Activated CD4-positive, alpha-beta T cell treated with anti-CD3 and anti-CD28 coated beads for 24 hours (primary cell): ENCODE measurements at regions not wholly inside any gene's neighbourhood (a gene's known extent, or its start where the extent isn't known, plus 50 kb on each side); places are given as distances from the start of the nearest gene placed in this dataset.

Source experiments
- DNase-seq, 2 donors: peaks; one replicate each; pipeline ENCODE4 v3.0.0-alpha.2; 2020; ENCODE audit warnings: low read depth in 2 of 2

GRCh38 chrX:134173541-134174272 is 63.3 kb upstream of the CCDC160 start:
- DNase-seq = no peak

- no peak for DNase-seq
Observed at GRCh38 chrX:134174273-134174660, 62.7 kb upstream of the CCDC160 start.

- DNase-seq = no peak
Observed at GRCh38 chrX:134174859-134175258, 62.1 kb upstream of the CCDC160 start.

GRCh38 chrX:134177527-134177926 is 59.5 kb upstream of the CCDC160 start:
- DNase-seq = no peak

- DNase-seq = no peak
Observed at GRCh38 chrX:134180601-134181274, 56.2 kb upstream of the CCDC160 start.

GRCh38 chrX:134181275-134181660 is 55.7 kb upstream of the CCDC160 start:
- DNase-seq = no peak

- no peak for DNase-seq
Observed at GRCh38 chrX:134183665-134184064, 53.3 kb upstream of the CCDC160 start.

- DNase-seq = no peak
Observed at GRCh38 chrX:134184936-134185335, 52.0 kb upstream of the CCDC160 start.

GRCh38 chrX:134186362-134187121 is 50.4 kb upstream of the CCDC160 start:
- peak in 1 of 2 donors; percentile 23 for DNase-seq
